ENCODE measurements at regions not wholly inside any gene's neighbourhood (a gene's known extent, or its start where the extent isn't known, plus 50 kb on each side); places are given as distances from the start of the nearest gene placed in this dataset.

DNA sequence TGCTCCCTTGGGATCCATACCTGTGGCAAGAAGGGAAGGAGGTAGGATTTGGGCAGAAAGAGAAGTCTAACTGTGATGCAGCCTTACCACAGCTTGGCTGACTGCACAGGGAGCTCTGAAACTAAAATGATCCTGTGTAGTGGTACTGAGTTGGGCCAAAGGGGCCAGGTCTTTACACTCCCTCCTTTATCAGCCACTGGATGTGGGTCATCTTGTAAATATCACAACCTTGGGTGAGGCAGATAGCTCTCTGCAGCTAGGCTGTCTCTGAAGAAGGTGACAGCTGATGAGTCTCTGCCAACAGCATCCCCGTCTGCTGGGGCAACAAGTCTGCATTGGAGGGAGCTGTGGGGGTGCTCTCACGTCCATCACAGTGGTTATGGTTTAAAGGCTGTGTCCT, 95.9 kb upstream of the CAND1 start:
- no peak for DNase-seq

GRCh38 chr12:67182551-67182950, 86.6 kb upstream of the CAND1 start:
- no peak for DNase-seq

- DNase-seq = no peak
Observed at GRCh38 chr12:67193704-67194103, 75.5 kb upstream of the CAND1 start.

- no peak for DNase-seq
Observed at GRCh38 chr12:67200386-67200785, 68.8 kb upstream of the CAND1 start.

- DNase-seq = no peak
Observed at GRCh38 chr12:67202011-67202677, 67.0 kb upstream of the CAND1 start.

GRCh38 chr12:67202678-67203012, 66.5 kb upstream of the CAND1 start:
- no peak for DNase-seq

GRCh38 chr12:67208281-67209067, 60.7 kb upstream of the CAND1 start:
- no peak for DNase-seq

DNA sequence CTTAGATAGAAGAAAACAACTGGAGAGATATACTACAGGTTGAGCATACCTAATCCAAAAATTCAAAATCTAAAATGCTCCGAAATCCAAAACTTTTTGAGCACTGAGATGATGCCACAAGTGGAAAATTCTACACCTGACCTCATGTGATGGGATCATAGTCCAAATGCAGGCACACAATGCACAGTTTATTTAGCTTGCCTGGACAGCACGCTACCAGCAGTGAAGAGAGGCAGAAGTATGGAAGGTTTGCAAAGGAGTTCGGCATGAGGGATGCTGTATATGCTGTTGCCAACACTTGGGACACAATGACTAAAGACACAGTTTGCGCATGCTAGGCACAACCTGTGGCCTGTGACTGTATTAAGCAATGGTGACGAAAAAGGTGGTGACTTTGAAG, 58.1 kb upstream of the CAND1 start:
- DNase-seq = no peak

GRCh38 chr12:67211494-67211893, 57.7 kb upstream of the CAND1 start:
- DNase-seq = no peak

DNA sequence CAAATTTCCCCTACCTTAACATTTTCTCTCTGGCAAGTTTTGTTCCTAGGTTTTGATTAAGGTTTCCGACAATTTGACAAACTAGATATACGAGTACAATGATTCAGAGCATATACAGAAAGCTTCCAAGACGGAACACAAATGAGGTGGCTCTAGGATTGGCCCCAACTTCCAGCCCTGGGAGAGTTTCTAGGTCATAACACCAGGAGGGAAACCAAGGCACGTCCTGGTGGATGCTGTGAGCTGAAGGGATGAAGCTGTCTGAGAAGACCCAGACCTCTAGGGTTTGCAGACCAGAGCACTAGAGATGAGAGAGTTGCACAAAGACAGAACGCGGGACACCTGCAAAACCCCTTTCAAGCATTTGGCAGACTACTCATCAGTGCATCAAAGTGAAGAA, 51.5 kb upstream of the CAND1 start:
- DNase-seq = no peak
